HG02571 (cell line): ENCODE measurements at regions not wholly inside any gene's neighbourhood (a gene's known extent, or its start where the extent isn't known, plus 50 kb on each side); places are given as distances from the start of the nearest gene placed in this dataset.

Experiments
- ATAC-seq: cut with Tn5 transposase; IDR thresholded peaks from one replicate; pipeline ENCODE4 v1.9.1; 2021; ENCODE audit warnings: mild to moderate bottlenecking, moderate library complexity; ENCODE audit not compliant: unreplicated experiment

- ATAC-seq = no peak
Observed at GRCh38 chr2:152890736-152891135, 172.3 kb downstream of the ARL6IP6 start.

GRCh38 chr2:152883951-152884487 lies 165.6 kb downstream of the ARL6IP6 start:
- no peak for ATAC-seq

- ATAC-seq = no peak
Observed at GRCh38 chr2:152881527-152881926, 163.1 kb downstream of the ARL6IP6 start.

GRCh38 chr2:152879275-152879674 lies 160.9 kb downstream of the ARL6IP6 start:
- ATAC-seq = no peak

GRCh38 chr2:152875701-152876695 lies 157.6 kb downstream of the ARL6IP6 start:
- ATAC-seq = no peak

- no peak for ATAC-seq
Observed at GRCh38 chr2:152874955-152875354, 156.5 kb downstream of the ARL6IP6 start.

GRCh38 chr2:152870239-152870638 lies 151.8 kb downstream of the ARL6IP6 start:
- ATAC-seq = no peak

- ATAC-seq = no peak
Observed at GRCh38 chr2:152867397-152867796, 149.0 kb downstream of the ARL6IP6 start.

- no peak for ATAC-seq
Observed at GRCh38 chr2:152864601-152865149, 146.3 kb downstream of the ARL6IP6 start.

GRCh38 chr2:152863826-152864225 lies 145.4 kb downstream of the ARL6IP6 start:
- ATAC-seq = no peak

GRCh38 chr2:152861349-152861942 lies 143.0 kb downstream of the ARL6IP6 start:
- no peak for ATAC-seq

GRCh38 chr2:152858594-152859265 lies 140.3 kb downstream of the ARL6IP6 start:
- no peak for ATAC-seq

GRCh38 chr2:152846697-152847470 lies 128.5 kb downstream of the ARL6IP6 start:
- no peak for ATAC-seq

GRCh38 chr2:152835674-152836073 lies 117.3 kb downstream of the ARL6IP6 start:
- no peak for ATAC-seq

- no peak for ATAC-seq
Observed at GRCh38 chr2:152827944-152828343, 109.5 kb downstream of the ARL6IP6 start.

- no peak for ATAC-seq
Observed at GRCh38 chr2:152826581-152827279, 108.3 kb downstream of the ARL6IP6 start.

GRCh38 chr2:152825834-152826233 lies 107.4 kb downstream of the ARL6IP6 start:
- no peak for ATAC-seq

GRCh38 chr2:152823905-152824304 lies 105.5 kb downstream of the ARL6IP6 start:
- ATAC-seq = no peak

GRCh38 chr2:152822676-152823075 lies 104.3 kb downstream of the ARL6IP6 start:
- no peak for ATAC-seq

GRCh38 chr2:152820048-152820447 lies 101.6 kb downstream of the ARL6IP6 start:
- no peak for ATAC-seq
